A204.1 (cell line): ENCODE measurements at regions not wholly inside any gene's neighbourhood (a gene's known extent, or its start where the extent isn't known, plus 50 kb on each side); places are given as distances from the start of the nearest gene placed in this dataset.
"Not testable (repeated sequence)": the region's sequence is repeated elsewhere in the genome, so short reads cannot be mapped to it uniquely, and the experiment has no call there.

Experiments used
- FAIRE-seq: peaks from 2 replicates; lab custom pipeline; 2012; peaks lifted over from hg19 to GRCh38; lab: Jason Lieb, UNC

DNA sequence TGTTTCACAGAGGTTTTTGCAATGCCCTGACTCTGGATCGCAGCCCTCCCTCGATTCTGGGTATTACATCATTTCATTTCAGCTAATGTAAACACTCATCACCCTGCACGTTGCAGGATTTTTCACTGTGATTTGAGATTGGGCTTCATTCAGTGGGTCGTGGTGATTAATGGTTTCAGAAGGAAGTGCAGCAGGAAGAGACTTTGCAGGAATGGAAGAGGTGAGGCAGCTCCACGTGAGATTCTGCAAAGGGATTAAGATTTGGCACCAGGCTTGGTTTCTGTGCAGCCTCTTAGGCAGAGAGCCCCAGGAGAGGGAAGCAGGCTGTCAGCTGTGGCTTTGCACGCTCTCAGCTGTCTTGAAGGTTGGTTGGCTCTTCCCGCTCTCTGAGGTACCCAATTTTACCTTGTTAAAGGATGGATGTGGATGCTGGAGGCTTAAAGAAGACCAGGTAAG lies 95.2 kb downstream of the PLCE1 start:
- FAIRE-seq, result no peak

DNA sequence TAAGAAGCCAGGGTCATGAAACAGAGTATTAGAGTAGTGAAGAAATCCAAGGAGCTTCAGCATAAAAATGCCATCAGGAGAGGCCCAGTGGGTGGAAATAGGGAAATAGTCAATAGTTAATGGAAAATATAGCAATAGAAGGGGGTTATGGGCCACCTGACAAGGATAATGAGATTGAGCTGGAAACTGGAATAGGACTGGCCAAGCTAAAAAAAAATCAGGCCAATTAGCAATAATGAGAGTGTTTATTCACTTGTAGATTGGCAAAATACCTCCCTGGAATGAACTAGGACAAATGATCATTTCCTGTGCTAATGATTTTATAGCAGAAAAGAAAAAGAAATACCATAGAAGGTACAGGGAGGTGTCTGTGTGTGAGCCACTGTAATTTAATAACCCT lies 97.9 kb downstream of the PLCE1 start:
- no peak for FAIRE-seq

DNA sequence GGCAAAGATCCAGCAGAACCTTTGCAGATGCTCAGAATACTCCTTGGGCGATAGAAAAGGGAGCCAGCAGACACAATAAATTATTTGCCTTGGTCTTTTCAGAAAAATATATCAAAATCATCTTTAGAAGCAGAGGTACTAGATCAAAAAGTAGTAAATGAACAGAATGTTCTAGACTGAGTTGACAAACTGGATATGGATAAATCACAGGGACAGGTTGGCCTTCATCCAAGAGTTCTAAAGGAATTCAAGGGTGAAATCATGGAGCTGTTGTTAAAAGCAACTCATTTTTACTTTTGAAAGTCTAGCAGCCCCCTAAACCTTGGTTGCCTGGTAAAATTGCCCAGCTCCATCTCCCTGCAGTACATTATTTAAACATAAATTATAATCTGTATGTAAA lies 99.1 kb downstream of the PLCE1 start:
- no peak for FAIRE-seq

DNA sequence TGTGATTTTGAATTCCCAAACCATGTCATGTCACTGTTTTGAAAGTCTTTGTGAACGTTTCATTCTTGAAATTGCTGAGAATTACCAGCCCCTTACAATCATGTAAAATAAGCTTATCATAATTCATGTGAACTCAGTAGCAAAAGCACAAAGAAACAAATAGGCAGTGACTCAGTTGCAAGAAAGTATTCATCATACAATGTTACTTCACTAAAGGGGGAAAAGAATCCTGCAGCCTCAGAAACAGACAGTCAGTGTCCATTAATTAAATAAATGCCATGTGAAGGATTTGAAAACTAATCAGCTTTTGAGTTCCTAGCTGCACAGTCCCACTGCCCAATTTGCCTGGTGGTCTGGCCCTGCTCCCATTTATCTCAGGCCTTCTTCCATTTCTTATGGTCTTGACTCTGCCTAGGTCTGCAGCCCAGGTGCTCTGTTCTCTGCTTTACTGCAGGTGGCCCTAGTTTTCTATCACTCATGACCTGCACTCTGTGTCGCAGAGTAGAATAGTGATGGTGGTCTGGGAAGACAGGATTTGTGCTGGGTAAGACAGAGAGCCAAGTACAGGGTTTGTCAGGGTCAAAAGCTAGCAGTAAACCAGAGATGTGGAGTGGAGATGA lies 99.7 kb downstream of the PLCE1 start:
- no peak for FAIRE-seq

DNA sequence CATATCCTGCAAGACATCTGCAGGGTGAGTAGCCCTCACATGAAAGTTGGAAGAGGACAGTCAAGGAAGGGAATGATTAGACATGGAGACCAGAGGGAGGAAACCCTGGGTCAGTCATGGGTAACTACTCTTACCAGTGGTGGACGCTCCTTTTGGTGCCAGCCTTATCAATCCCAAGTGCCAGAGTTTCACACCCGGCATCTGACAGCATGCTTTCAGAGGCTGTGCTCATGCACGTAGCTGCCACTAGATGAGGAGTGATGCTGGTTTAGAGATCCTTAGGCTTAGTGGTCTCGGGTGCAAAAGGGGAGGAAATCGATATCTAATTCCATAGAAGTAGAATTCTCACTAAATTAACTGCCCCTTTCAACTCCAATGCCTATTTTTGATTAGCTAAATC lies 100.8 kb downstream of the PLCE1 start:
- FAIRE-seq, result no peak

DNA sequence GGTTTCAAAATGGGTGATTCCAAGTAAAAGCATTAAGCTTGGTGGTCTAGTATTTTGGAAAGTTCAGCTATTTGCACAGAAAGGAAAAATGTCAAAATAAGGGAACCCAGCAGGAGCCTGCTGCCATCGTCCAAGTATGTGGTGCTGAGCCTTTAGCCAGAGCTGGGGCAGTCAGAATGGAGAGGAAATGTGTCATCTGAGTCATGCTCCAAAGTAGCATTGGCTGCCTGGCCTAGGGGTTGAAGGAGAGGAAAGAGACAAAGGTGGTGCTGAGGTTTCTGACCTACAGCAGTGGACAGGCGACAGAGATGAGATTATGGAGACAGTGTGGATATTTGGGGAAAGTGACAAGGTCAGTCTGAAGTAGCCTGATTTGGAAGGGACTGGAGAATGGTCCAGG lies 103.9 kb downstream of the PLCE1 start:
- no peak for FAIRE-seq

DNA sequence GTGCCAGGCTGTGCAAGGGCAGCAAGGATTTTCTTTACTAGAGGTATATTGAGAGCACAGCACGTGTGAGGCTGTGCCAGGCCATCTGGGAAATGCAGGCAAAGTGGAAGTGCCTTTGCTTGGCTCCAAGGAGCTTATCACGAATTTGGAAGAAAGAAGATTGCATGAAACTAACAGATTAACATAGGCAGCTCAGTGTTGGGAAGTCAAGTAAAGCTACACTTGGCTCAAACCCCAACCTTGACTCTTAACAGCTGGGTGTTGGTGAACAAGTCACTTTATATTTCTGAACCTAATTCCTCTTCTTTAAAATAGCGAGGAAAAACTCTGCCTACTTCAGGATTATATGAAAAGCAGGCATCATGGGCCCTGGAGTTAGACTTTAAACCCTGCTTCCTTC lies 105.2 kb downstream of the PLCE1 start:
- no peak for FAIRE-seq

DNA sequence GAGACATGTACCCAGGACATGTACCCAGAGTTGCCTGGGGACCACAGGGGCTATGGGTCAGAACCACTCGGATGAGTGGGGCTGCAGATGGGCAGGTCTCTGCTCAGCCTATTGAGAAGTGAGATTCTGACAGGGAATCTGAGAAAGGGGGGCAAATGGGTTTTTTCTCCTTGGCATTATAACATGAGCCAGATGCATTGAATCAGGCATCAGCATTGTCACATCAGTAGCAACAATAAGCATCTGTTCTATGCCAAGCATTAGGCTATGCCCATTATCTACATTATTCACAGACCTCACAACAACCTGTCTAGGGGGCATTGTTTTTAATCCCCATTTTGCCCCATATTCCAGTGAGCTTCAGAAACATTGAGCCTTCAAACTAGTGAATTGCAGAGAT lies 108.2 kb downstream of the PLCE1 start:
- no peak for FAIRE-seq

DNA sequence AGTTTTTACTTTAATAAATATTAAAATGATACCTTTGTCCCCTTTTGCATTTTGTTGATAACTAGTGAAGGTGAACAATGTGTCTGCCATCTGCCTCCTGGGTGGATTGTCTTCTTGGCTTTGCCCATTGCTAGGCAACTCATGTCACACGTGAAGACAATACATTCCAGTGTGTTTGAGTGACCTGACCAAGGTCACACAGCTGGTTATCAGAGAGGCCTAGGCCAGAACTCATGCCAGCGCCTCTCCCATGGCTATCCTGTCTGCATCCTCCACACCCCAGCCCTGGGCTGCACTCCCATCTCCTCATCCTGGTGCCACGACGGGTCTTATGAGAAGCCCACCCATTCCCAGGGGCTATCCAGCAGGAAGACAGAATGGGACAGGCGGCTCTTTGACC lies 108.7 kb downstream of the PLCE1 start:
- FAIRE-seq, result no peak

DNA sequence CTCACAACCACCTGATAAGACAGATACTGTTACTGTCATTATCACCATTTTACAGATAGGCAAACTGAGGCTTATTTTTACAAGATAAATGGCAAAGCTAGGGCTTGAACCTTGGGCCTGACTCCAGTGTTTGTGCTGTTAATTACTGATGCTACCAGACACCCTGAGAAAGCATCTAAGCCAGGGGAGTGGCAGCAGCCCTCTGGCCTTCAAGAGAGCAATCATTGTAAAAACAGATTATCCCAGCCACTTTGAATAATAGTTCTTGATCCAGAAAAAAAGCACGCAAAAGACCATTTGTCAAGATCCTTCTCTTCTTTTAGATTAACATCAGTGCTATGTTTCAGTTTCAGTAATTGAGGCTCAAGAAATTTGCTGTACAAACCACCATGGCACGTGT lies 109.5 kb downstream of the PLCE1 start:
- FAIRE-seq, result no peak

DNA sequence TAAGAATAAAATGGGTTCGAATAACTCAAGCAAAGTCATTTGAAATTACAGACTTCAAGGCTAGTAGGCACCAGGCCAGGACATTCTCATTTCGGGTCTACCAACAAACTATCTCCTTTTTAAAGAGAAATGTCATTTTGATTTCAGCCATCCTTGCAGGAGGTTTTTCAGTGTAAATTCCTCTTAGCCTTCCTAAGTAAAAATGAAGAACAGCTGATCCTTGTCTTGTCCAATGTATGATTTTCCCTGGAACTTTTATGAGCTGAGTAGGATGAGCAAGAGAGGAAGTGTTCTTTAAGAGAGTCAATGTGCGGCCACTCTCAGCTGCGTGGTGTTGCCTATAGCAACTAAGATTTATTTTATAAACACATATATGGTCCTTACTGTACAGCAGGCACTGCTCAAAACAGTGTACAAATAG lies 110.1 kb downstream of the PLCE1 start:
- no peak for FAIRE-seq

DNA sequence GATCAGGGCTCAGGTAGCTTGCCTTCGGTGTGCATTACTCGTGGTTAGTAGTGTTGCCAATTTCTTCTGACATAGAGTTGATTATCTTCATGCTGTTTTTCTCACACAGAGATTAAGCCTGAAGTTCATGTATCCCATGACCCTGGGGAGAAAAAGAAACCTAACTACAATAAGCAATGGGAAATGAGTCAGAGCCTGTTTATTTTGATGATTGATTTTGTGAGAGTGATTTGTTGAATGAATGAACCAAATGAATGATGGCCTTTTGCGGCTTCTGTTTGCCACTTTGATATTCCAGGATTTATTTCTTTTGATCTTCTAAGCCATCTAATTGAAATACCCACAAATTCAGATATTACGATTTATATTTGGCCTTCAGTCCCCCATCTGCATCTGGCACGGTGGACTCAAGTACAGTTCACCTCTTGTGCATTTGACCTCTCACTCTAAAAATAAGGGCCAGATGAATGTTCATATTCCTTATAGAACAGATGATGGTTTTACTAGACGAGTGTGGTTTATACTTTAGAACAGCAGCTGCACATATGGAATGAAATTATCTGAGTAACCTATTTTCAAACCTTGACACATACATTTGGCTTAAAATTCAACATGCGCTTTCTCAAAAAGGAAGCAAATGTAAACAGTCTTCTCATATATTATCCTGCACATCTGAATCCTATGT lies 110.7 kb downstream of the PLCE1 start:
- no peak for FAIRE-seq

DNA sequence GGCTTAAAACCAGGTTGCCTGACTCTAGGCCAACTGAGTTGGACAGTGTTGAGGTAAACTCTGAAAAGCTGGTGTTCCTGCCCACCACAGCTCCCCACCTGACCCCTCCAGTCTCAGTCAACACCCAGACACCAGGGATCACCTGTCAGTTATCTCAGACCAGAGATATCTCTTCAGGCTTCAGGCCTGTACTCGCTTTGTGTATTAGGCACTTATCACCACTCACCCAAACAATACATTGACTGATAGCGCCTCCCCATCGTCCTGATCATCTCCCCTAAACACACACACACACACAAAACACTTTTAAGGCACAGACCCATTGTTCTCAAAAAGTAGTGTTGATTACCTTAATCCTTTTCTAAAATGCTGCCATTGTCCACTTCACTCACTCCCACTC lies 111.5 kb downstream of the PLCE1 start:
- FAIRE-seq, result no peak

DNA sequence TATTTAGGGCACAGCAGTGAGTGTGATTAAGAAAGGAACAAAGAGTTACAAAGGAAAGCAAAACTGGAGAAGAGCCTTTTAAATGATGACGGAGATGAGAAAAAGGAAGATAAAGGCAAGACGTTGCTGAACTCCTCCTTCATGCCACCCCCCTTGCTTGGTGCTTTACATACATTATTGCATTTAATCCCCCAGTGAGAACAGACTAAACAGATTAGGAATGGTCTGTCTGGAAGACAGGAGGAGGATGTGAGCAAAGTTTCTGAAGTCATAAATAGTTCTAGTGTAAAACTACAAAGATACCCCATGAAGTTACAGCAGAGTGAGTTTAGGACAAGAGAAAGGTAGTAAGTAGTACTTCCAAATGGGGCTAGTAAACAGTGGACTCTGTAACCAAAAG lies 113.5 kb downstream of the PLCE1 start:
- FAIRE-seq, result no peak

DNA sequence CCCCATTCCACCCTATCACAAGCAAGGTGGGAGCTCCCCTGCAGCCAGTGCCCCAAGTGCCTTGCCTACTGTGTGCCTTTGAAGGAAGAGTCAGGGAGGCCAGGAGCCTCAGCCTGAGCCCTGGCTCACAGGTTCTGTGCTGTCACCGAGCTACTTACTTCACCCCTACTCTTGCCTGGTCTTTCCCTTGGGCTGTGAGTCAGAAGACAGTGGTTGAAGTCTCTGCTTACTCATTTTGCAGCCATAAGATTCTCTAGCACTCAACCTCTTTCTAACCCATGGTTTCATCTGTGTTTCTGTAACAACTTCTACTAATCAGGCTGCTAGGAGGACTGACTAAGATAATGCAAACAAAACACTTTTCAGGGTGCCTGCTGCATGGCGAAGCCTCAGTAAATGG lies 114.5 kb downstream of the PLCE1 start:
- no peak for FAIRE-seq

DNA sequence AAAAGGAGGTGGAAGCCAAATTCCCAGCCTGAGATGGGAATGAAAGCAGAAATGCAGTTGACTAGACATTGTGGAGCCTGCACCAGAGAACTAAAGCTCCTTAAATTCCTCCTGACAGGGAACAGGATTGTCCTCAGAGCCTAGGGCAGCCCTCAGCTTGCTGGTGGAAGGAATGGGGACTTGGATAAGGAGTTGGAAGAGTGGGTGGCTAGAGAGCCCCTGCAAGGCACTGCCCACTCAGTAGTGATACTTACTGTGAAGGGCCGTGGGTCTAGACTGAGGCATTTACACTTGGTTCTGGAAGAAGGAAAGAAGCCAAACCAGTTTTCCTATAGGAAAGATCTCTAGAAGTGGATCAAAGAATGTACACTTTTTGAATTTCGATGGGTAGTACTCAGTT lies 117.6 kb downstream of the PLCE1 start:
- FAIRE-seq, result no peak

DNA sequence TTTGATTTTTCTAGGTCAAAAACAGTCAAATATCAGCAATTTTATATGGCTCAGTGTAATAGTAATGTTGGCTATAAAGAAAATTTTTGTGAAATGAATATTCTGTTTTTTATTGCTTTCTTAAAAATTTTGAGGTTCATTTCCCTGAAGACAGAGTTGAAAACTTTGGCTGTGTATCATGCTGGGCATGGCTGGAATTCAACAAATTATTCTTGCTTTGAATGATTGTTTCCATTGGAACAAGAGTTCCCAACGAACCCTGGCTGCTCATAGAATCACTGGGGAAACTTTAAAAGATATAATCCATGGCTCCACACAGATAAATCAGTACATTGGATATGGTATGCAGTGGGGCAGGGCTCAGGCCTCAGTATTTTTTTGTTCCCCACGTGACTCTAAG lies 118.6 kb downstream of the PLCE1 start:
- FAIRE-seq, result no peak

DNA sequence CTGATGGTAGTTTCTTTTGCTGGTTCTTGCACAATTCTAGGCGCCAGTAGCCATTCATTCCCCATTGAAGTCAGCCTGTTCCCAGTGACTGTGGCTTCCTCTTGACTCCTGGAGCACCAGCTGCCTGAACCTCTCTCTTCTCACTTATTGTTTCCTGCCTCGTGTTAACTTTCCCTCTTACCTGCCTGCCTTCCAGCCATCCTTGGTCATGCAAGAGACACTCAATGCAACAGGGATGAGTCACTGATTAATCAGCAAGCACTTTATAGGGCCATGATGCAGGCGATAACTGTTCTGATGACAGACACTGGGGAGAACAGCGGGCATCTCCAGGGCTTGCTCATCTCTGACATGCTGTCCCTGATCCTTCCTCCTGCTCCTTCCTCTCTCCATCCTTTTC lies 122.0 kb downstream of the PLCE1 start:
- no peak for FAIRE-seq

DNA sequence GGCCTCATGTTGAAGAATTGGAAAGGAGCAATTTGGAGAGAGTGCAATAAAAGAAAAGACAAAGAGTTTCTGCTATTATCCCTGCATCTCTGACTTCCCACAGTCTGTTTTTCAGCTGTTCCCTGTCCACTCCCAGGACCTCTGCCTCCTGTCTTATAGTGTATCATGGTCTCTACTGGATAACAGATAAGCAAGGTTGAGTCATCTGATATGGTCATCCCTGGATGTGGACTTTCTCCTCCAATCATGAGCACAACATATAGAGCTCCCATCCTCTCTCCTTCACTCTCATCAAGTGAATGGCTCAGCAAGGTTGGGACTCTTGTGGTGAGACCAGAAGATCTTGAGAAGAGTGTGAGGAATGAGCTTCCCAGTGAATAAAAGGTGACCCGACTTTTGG lies 123.1 kb downstream of the PLCE1 start:
- no peak for FAIRE-seq

DNA sequence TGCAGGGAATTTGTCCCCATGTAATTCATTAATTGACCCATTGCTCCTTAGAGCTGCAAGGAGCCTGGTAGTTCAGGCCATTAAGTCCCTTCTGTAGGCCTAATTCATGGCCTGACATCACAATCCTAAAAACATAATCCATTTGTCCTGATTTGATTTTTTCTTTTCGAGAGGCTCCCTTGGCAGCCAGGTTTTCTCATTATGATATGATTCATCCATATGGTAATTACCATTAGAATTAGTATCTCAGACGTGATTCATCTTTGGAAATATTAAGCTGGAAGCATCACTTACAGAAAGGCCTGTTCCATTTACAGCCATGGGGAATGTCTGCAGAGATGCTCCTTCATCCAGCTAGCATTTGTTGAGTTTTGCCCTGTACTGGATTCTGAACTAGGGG lies 128.5 kb downstream of the PLCE1 start:
- FAIRE-seq, result no peak

DNA sequence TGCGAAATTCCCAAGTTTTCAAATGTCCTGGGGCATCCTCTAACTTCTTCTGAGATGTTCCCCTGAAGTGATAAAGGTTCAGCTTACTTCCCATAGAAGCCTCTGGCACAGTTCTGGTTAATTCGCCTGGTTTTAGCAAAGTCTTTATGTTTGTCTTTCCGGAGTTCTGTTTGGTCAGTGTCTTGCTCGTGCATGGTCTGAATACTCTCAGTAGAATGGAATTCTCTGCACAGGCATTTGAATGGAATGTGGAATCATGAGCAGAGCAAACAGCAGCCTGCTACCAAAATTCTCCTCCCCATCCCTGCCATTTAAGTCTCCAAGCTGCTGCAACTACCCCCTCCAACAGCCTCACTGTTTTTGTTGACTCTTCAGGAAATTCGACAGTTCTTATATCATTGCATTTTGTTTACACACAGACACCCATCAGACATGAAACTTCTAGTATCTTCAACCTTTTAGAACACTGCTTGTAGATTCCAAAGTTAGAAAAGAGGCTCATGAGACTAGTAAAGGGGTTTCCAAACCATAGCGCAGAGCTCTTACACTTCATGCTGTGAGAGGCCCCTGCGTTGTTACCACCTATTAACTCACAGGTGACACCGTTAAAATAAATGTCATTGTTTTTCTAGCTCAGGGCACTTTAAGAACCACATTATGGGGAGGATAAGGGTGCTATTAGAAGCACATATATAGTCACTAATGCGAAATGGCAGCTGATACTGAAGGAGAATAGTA lies 129.7 kb downstream of the PLCE1 start:
- FAIRE-seq, result no peak

DNA sequence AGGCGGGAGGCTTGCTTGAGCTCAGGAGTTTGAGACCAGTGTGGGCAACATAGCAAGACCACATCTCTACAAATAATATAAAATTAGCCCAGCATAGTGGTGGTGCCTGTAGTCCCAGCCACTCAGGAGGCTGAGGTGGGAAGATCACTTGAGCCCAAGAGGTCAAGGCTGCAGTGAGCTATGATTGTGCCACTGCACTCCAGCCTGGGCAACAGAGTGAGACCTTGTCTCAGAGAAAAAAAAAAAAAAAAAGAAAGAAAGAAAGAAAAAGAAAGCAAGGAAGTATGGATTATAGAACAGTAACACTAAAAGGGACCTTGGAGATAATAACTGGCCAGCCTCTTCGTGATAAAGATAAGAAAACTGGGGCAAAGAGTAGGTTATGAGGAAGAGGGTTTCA lies 130.4 kb downstream of the PLCE1 start:
- FAIRE-seq, result not testable (repeated sequence)

DNA sequence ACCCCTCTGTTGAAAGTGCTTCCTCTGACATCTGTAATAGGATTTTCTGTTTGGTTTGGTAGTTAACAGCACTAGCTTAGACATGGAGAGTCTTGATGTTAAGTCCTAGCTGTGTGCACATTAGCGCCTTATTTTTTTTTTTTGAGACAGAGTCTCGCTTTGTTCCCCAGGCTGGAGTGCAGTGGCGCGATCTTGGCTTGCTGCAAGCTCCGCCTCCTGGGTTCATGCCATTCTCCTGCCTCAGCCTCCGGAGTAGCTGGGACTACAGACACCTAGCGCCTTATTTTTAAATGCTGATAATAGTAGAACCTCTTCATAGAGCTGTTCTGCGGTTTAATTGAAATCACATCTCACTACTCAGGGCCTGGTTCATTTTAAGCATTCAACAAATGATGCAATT lies 131.5 kb downstream of the PLCE1 start:
- FAIRE-seq, result not testable (repeated sequence)

DNA sequence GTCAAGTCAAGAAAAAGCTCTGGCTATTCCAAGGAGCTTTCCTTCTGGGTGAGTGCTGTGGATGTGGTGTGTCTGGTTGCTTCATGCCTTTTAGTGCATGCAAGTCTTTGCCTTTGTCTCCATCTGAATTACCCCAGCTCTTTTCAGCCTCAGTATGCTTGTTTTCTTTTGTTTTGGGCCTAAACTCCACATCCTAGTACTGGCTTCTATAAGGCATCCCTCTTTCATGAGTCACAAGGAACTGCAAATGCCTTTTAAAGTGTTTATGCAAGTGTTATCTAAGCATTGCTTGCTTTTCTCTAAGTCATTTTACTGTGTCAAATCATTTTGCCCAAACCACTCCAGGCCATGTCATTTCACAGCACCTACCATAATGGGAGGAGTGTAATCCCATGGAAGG lies 132.1 kb downstream of the PLCE1 start:
- no peak for FAIRE-seq
